ENCODE measurements at regions not wholly inside any gene's neighbourhood (a gene's known extent, or its start where the extent isn't known, plus 50 kb on each side); places are given as distances from the start of the nearest gene placed in this dataset.

DNA sequence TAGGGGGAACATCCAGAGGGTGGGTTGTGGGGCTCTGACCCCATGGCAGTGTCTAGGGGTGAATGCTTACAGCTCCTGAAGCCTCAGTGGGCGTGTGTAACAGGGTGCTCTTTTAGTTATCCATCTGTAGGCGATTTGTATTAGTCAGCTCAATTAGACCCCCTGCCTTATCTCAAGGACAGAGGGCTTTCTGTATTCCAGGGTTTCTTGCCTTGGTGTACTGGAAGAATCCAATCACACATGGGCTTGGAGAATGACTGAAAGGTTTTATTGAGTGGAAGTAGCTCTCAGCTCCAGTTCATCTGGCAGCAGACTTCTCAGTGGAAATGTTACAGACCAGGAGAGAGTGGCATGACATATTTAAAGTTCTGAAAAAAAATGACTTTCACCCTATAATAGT, 334.0 kb upstream of the GCFC2 start:
- TF ChIP-seq POLR2A (IDR thresholded peaks at IDR 0.05; ENCODE audit: low read length), result no peak
- no peak for TF ChIP-seq GATA1 (IDR thresholded peaks at IDR 0.05; ENCODE audit: low read depth, low read length)

All from erythroblast (primary cell).